RWPE2 (cell line): ENCODE measurements at regions not wholly inside any gene's neighbourhood (a gene's known extent, or its start where the extent isn't known, plus 50 kb on each side); places are given as distances from the start of the nearest gene placed in this dataset.

Experiments
- ATAC-seq: fragments of 200-7000 bp; cut with Tn5 transposase; 3 replicates; pipeline ENCODE4 v1.9.1; 2021; ENCODE audit warnings: low read depth
- DNase-seq: peaks from one replicate; pipeline ENCODE4 v3.0.0-alpha.2; 2020; ENCODE audit warnings: low spot score
- H3K27ac ChIP-seq: fragments of 450-650 bp; 2 replicates; pipeline ENCODE4 v1.5.1; 2017; ENCODE audit warnings: mild to moderate bottlenecking; ENCODE audit not compliant: poor library complexity, severe bottlenecking
- H3K27me3 ChIP-seq: fragments of 250-450 bp; sonication (Bioruptor Pico); 2 replicates; pipeline ENCODE4 v1.5.1; 2021; ENCODE audit warnings: mild to moderate bottlenecking, moderate library complexity; ENCODE audit not compliant: insufficient read depth, poor library complexity, severe bottlenecking
- H3K36me3 ChIP-seq: fragments of 250-450 bp; sonication (Bioruptor Pico); 2 replicates; pipeline ENCODE4 v1.5.1; 2020; ENCODE audit warnings: low read depth, mild to moderate bottlenecking, moderate library complexity
- H3K4me1 ChIP-seq: fragments of 250-450 bp; sonication (Bioruptor Pico); 2 replicates; pipeline ENCODE4 v1.5.1; 2021; ENCODE audit warnings: mild to moderate bottlenecking, moderate library complexity; ENCODE audit not compliant: insufficient read depth, poor library complexity, severe bottlenecking
- H3K4me3 ChIP-seq: fragments of 250-450 bp; sonication (Bioruptor Pico); 2 replicates; pipeline ENCODE4 v1.5.1; 2021; ENCODE audit warnings: mild to moderate bottlenecking, moderate library complexity; ENCODE audit not compliant: severe bottlenecking
- H3K9me3 ChIP-seq: fragments of 250-450 bp; sonication (Bioruptor Pico); 2 replicates; pipeline ENCODE4 v1.5.1; 2021; ENCODE audit warnings: mild to moderate bottlenecking, moderate library complexity; ENCODE audit not compliant: severe bottlenecking
- TF ChIP-seq, protein P1 (sequence below): fragments of 450-650 bp; IDR thresholded peaks from one replicate; pipeline ENCODE4 v1.5.1; 2017; ENCODE audit warnings: mild to moderate bottlenecking, moderate library complexity; ENCODE audit not compliant: poor library complexity, severe bottlenecking

DNA sequence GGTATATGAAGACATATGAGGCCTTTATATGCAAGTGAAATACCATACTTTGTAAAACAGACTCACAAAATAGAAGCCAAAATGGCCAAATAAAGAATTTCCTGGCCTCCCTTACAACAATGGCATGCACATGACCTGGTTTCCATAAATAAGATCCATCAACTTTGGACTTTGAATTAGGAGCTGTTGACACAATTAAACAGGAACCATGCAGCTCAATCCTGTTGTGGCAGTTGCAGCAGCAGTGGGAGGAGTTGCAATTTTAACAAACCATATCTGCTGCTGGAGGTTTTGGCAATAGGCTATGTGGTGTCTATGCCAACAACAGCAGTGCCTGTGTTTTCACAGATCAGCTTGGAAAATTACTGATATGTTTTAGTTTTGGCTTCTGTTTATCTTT, 818.6 kb downstream of the FAM181B start:
- H3K27ac ChIP-seq: no peak overlapping the region
- no peaks in the 10 kb centered on the region for H3K9me3 ChIP-seq
- no peak for ATAC-seq
- H3K36me3 ChIP-seq: no peaks in the 10 kb centered on the region
- TF ChIP-seq, protein P1, sequence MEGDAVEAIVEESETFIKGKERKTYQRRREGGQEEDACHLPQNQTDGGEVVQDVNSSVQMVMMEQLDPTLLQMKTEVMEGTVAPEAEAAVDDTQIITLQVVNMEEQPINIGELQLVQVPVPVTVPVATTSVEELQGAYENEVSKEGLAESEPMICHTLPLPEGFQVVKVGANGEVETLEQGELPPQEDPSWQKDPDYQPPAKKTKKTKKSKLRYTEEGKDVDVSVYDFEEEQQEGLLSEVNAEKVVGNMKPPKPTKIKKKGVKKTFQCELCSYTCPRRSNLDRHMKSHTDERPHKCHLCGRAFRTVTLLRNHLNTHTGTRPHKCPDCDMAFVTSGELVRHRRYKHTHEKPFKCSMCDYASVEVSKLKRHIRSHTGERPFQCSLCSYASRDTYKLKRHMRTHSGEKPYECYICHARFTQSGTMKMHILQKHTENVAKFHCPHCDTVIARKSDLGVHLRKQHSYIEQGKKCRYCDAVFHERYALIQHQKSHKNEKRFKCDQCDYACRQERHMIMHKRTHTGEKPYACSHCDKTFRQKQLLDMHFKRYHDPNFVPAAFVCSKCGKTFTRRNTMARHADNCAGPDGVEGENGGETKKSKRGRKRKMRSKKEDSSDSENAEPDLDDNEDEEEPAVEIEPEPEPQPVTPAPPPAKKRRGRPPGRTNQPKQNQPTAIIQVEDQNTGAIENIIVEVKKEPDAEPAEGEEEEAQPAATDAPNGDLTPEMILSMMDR: no peak
- no peaks in the 10 kb centered on the region for H3K27me3 ChIP-seq
- DNase-seq: no peak
- H3K4me1 ChIP-seq: no peaks in the 10 kb centered on the region
- H3K4me3 ChIP-seq: no peak overlapping the region

DNA sequence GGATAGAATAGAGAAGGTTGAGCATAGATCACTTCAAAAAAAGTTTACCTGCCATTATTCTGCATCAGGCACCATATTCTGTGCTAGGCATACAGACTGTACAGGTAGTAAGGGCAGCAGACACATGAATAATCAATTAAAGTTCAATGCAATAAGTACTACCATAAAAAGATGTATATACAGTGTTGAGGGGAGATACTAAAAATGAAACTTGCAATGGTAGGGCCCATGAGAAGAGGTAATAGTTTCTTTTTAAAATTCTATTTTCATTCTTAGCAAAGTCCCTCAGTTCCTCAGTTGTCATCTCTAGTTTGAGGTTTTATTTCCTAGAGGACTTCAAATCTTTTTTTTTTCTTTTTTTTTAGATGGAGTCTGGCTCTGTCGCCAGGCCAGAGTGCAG, 819.9 kb downstream of the FAM181B start:
- no peak overlapping the region for H3K27ac ChIP-seq
- TF ChIP-seq, protein P1: no peak
- H3K4me3 ChIP-seq: no peak overlapping the region
- no peak for DNase-seq
- H3K9me3 ChIP-seq: no peaks in the 10 kb centered on the region
- no peaks in the 10 kb centered on the region for H3K27me3 ChIP-seq
- H3K36me3 ChIP-seq: no peaks in the 10 kb centered on the region
- H3K4me1 ChIP-seq: no peaks in the 10 kb centered on the region
- no peak for ATAC-seq

DNA sequence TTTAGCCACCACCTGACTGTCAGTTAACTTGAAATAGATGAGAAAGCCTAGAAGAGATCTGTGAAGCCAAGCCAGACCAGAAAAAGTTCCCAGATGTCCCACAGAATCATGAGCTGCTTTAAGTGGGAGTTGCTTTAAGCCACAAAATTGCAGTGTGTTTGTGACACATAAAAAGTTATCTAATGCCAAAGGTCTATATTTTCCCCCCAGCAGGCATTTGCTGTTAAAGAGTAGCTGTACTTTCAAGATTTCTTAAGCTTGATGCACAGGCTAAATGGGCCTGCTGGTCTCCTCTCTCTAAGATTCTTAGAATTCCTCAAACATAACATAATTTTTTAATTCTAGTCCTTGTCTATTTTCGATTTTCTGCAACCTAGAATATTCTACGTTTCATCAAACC, 825.7 kb downstream of the FAM181B start:
- Histone ChIP-seq H3K4me1 (no peaks in the 10 kb centered on the region), H3K27me3 (no peaks in the 10 kb centered on the region), H3K9me3 (no peaks in the 10 kb centered on the region), H3K27ac (no peak overlapping the region), H3K4me3 (no peak overlapping the region), H3K36me3 (no peaks in the 10 kb centered on the region)
- TF ChIP-seq, protein P1: no peak
- DNase-seq (no peak), ATAC-seq (no peak)

DNA sequence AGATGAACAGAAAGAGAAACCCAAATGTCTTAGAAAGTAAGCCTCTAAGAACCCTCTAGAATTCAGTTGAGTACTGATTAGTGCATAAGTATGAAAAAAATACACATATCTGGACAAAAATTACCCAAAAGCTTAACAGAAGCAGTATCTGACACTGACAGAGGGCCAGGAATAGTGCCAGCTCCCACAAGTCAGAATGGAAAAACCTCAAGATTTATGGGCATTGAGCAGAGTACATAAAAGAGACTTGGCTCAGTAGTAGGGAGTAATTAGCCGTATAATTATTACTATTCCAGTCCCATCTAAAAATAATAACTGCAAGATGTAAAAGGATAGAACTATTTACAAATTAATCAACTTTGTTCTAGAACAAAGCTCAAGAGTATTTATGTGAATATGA, 834.5 kb downstream of the FAM181B start:
- H3K27ac ChIP-seq: no peak overlapping the region
- H3K9me3 ChIP-seq: no peaks in the 10 kb centered on the region
- ATAC-seq (no peak), DNase-seq (no peak)
- no peak overlapping the region for H3K4me3 ChIP-seq
- no peaks in the 10 kb centered on the region for H3K36me3 ChIP-seq
- H3K4me1 ChIP-seq: no peaks in the 10 kb centered on the region
- TF ChIP-seq, protein P1: no peak
- H3K27me3 ChIP-seq: no peaks in the 10 kb centered on the region

DNA sequence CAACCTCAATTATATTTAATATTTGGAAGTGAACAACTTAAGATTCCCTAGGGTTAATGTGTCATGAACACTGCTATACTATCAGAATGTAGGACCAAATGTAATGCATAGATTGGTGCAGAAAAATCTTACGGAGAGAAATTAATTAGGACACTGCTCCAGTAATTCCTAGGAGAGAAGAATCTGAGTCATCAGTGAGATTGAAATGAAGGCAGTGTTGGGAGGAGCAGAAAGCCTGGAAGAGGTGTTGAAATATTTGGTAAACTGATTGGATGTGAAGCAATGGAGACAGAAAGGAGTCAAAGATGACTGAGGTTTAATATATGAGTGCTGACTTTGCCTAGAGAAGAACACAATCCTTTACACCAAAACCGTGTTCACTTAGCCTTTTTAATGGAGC, 836.0 kb downstream of the FAM181B start:
- no peak overlapping the region for H3K27ac ChIP-seq
- no peaks in the 10 kb centered on the region for H3K27me3 ChIP-seq
- no peaks in the 10 kb centered on the region for H3K36me3 ChIP-seq
- no peaks in the 10 kb centered on the region for H3K9me3 ChIP-seq
- DNase-seq: no peak
- no peak for ATAC-seq
- TF ChIP-seq, protein P1: no peak
- no peak overlapping the region for H3K4me3 ChIP-seq
- no peaks in the 10 kb centered on the region for H3K4me1 ChIP-seq
